GM18868 (cell line): ENCODE measurements at regions not wholly inside any gene's neighbourhood (a gene's known extent, or its start where the extent isn't known, plus 50 kb on each side); places are given as distances from the start of the nearest gene placed in this dataset.
"Not testable (repeated sequence)": the region's sequence is repeated elsewhere in the genome, so short reads cannot be mapped to it uniquely, and the experiment has no call there.

Experiments
- ATAC-seq: cut with Tn5 transposase; IDR thresholded peaks from one replicate; pipeline ENCODE4 v1.9.1; 2021; ENCODE audit warnings: mild to moderate bottlenecking, moderate library complexity; ENCODE audit not compliant: unreplicated experiment

GRCh38 chr3:61378311-61378710, 127.1 kb upstream of the FHIT start:
- ATAC-seq = no peak

DNA sequence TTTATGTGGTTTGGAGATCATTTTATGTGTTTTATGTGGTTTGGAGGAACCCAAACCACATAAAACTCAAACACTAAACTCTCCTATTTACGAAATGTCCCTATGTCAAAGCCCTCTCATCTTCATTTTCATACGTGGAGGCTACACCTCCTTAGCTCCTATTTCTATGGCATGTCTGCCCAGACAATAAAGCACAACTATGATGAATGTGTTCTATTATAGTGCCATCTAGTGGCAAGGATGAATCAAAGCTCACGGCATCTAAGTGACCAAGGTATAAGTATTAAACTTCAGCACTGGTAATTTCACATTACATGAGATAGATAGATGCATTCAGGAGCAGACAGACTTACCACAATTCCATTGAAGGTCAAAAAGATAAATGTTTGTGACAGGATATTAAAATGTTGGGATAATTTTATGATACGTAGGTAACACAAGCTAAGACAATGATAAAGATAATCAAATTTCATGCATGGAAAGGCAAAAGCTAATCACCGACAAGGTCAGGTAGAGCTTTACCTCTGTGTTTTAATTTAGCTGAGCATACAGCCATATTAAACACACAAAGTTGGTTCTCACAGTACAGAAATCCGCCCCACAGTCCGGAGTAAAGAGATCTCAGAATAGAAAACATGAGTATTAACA, 130.6 kb upstream of the FHIT start:
- peak; percentile 99 for ATAC-seq

DNA sequence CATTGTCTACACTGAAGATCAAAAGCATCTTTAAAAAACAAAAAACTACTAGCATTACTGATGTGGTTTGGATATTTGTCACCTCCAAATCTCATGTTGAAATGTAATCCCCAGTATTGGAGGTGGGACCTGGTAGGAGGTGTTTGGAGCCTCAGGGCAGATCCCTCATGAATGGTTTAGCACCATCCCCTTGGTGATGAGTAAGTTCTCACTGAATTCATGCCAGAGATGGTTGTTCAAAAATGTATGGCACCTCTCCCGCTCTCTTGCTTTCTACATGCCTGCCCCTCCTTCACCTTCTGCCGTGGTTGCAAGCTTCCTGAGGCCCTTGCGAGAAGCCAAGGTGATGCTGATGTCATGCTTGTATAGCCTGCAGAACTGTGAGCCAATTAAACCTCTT, 136.6 kb upstream of the FHIT start:
- ATAC-seq = no peak

DNA sequence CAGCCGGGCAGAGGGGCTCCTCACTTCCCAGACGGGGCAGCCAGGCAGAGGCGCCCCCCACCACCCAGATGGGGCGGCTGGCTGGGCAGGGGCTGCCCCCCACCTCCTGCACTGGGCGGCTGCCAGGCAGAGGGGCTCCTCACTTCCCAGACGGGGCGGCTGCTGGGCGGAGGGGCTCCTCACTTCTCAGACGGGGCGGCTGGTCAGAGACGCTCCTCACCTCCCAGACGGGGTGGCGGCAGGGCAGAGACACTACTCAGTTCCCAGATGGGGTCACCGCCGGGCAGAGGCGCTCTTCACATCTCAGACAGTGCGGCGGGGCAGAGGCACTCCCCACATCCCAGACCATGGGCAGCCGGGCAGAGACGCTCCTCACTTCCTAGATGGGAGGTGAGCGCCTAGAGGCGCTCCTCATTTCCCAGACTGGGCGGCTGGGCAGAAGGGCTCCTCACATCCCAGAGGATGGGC, 142.3 kb upstream of the FHIT start:
- ATAC-seq = not testable (repeated sequence)

GRCh38 chr3:61401359-61401758, 150.1 kb upstream of the FHIT start:
- no peak for ATAC-seq

DNA sequence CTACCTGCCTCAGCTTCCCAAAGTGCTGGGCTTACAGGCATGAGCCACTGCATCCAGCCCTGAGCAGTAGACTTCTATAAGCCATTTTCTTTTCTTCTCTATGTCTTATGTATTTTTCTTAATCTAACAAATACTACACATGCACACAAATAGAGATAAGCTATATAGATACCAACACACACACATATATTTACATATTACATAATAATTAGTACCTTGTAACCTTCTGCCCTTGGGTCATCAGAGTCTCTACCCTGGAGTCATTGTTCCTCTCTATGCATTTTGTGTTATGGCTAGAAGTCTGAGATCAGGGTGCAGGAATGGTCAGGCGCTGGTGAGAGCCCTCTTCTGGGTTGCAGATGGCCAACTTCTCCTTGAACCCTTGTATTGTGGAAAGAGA, 154.0 kb upstream of the PTPRG start:
- ATAC-seq = no peak

- ATAC-seq = no peak
Measured at GRCh38 chr3:61409638-61410037, 151.7 kb upstream of the PTPRG start.

- ATAC-seq = not testable (repeated sequence)
Measured at GRCh38 chr3:61410358-61410757, 151.0 kb upstream of the PTPRG start.

DNA sequence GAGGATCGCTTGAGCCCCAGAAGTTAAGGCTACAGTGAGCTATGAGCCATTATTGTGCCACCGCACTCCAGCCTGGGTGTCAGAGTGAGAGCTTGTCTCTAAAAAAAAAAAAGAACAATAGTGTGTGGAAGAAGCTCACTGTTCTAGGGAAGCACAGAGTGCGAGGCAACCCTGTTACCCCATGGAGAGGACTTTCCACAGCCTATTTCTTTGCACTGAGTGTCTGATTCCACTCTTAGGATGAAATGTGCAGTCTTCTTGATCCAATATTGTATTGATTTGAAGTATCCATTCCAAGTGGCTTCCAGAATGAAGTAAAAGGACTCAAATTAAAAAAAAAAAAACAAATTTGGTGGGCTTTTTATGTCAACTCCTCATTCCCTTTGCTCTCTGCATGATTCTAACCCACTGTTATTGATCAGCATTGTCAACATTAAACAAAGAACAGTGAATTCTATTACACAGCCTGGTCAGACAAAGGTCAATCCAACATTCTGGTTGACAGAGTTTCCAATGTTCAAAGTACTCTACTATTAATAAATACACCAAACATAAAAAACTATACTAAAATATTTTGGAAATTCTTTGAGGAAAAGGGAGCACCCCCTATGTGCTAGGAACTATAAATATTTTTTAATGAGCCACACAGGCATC, 150.2 kb upstream of the PTPRG start:
- no peak for ATAC-seq

DNA sequence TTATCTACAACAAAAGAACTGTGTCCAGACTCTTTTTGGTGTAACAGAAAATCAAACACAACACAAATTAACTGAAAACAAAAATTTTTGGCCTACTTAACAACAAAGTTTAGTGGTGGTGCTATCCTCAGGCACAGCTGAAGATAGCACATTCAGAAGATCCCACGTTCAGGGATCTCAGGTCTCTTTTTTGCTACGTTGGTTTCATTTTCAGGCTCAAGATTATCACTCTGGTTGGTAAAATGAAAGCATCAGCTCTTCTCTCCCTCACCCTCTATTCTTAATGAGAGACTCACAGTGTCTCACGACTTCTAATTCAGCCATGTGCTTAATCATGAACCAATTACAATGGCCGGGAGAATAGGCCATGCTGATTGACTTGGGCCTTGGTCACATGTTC, 146.9 kb upstream of the PTPRG start:
- peak; percentile 87 for ATAC-seq

DNA sequence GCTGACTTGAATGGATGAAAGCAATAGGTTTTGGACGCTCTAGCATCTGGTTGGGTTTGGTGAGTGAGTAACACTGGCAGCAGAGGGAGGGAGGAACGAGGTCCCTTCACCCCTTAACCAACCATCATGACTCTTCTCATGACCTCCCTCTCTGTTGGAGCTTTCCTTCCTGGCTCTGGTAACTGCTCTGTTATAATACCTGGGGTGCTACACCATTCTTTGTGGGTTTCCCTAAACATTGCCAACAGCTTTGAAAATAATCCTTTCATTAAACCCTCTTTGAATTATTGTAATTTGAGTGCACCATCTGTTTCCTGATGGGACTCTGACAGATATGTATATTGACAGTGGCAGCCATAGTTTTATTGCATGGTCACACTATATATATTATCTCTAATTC, 146.2 kb upstream of the PTPRG start:
- ATAC-seq = no peak

DNA sequence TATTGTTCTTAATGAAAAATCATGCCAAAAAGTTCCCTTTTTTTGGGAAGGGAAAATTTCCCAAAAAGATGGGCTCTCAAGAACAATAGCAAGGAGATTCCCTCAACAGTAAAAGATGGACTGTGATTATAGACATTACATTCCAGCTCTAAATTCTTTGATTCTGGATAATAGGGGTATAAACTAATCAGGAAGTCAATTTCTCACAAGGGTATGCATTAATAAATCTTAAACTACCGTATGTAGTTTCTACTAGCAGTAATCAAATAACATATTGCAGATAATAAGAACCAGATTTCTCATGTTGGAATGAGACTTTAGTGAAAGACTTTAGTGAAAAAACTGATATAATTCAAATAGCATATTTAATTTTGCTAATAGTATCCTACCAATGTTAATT, 144.8 kb upstream of the PTPRG start:
- ATAC-seq = no peak

DNA sequence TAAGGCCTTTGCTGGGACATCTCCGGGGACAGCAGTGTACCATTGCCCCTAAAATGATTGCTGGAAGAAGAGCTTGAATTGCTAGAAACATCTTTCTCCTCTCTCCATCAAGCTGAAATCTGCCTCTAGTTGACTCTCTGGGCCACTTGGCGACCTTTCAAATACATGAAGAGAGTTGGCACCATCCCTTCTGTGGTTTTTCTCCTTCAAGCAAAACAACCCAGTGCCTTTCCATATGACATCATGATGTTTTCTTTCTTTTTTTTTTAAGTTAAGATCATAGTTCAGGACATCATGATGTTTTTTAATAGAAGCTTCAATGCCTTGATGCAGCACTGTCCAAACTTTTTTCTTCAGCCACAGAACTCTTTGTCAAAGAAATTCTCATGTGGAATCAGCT, 144.0 kb upstream of the PTPRG start:
- ATAC-seq = no peak

GRCh38 chr3:61420136-61420759, 141.1 kb upstream of the PTPRG start:
- ATAC-seq = peak; percentile 60

DNA sequence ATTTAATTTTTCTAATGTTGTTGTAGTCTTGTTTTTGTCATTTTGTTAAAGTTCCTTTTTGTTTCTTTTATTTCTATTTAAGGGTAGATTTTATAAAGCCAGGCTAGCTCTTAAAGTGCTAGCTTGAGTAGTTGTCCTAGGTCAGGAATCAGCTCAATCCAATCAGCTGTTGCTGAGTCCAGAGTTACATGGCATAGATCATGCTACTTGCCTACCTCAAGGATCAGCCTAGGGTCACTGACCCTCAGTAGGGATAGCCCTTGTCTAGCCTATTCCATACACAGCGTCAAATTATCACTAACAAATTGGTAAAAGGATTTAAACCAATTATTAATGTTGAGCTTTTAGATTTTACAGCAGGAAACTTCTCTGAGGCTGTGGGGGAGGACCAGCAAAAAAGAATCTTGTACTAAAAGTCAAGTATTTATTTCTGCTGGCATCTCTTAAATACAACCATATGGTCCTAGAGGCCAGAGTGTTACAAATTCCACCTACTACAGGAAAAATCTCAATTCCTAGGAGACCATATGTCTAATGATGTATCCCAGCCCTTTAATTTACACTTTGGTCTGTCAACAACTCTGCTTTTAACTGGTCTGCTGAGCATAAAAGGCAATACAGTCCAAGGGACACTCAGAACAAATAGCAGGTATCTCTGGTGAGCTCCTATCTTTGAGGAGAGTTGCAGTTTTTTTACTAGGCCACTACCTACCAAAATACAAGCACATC, 138.3 kb upstream of the PTPRG start:
- no peak for ATAC-seq

GRCh38 chr3:61425356-61425755, 136.0 kb upstream of the PTPRG start:
- no peak for ATAC-seq

GRCh38 chr3:61429106-61429505, 132.3 kb upstream of the PTPRG start:
- no peak for ATAC-seq

DNA sequence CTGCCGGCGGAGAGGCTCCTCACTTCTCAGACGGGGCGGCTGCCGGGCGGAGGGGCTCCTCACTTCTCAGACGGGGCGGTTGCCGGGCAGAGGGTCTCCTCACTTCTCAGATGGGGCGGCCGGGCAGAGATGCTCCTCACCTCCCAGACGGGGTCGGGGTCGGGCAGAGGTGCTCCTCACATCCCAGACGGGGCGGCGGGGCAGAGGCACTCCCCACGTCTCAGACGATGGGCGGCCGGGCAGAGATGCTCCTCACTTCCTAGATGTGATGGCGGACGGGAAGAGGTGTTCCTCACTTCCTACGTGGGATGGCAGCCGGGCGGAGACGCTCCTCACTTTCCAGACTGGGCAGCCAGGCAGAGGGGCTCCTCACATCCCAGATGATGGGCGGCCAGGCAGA, 126.5 kb upstream of the PTPRG start:
- ATAC-seq = not testable (repeated sequence)

DNA sequence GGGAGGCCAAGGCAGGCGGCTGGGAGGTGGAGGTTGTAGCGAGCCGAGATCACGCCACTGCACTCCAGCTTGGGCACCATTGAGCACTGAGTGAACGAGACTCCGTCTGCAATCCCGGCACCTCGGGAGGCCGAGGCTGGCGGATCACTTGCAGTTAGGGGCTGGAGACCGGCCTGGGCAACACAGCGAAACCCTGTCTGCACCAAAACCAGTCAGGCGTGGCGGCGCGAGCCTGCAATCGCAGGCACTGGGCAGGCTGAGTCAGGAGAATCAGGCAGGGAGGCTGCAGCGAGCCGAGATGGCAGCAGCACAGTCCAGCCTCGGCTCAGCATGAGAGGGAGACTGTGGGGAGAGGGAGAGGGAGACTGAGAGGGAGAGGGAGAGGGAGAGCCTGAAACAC, 126.0 kb upstream of the PTPRG start:
- ATAC-seq = not testable (repeated sequence)

DNA sequence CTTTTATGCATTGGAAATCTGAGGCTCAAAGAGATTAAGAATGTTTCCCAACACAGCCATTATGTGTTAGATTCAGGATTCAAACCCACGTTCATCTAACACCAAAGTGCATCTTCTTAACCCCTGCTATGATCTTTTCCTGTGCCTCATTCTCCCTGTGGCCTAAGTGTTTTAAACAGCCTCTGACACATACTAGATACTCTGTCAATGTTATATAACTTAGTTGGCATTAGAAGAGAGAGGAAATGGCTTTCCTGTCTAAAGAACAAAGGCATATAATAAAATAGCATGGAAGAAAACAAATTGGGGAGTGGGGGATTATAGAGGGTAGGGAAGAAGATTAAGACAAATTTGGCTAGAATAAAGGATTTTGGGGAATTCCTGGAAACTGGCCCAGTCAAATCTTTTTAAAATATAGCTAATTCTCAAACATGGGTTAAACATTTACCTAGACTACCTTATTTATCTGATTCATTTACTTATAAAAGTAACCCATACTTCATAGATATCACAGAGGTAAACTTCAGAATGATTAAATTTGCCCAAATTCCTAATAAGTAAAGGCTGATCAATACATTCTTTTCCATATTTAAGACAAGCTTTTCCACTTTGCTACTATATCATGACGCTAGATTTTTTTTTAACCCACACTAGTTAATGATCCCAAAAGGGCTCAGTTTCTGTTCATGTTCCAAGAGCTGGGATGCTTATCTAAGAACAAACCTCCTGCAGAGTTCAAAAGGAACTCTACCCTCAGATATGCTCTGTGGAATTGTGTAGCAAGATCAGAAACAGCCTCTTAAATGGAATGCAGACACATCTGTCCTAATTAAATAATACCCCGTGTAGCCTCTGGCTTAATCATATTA, 122.9 kb upstream of the PTPRG start:
- no peak for ATAC-seq

DNA sequence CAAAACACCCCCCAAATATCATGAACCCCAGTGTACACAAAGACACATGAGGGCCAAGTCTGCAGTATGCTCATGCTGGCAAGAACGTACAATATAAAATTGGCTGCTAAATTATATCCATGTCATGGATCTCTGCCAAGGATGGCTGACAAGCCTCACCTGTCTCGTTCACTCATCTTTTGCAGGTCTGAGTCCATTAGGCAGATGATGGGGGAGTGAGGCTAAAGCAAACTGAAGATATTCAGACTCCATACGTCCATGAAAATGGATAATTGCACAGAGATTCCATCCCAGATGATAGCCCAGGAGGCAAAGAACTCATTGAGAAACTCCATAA, 122.3 kb upstream of the PTPRG start:
- no peak for ATAC-seq
